ENCODE measurements at regions not wholly inside any gene's neighbourhood (a gene's known extent, or its start where the extent isn't known, plus 50 kb on each side); places are given as distances from the start of the nearest gene placed in this dataset.

DNA sequence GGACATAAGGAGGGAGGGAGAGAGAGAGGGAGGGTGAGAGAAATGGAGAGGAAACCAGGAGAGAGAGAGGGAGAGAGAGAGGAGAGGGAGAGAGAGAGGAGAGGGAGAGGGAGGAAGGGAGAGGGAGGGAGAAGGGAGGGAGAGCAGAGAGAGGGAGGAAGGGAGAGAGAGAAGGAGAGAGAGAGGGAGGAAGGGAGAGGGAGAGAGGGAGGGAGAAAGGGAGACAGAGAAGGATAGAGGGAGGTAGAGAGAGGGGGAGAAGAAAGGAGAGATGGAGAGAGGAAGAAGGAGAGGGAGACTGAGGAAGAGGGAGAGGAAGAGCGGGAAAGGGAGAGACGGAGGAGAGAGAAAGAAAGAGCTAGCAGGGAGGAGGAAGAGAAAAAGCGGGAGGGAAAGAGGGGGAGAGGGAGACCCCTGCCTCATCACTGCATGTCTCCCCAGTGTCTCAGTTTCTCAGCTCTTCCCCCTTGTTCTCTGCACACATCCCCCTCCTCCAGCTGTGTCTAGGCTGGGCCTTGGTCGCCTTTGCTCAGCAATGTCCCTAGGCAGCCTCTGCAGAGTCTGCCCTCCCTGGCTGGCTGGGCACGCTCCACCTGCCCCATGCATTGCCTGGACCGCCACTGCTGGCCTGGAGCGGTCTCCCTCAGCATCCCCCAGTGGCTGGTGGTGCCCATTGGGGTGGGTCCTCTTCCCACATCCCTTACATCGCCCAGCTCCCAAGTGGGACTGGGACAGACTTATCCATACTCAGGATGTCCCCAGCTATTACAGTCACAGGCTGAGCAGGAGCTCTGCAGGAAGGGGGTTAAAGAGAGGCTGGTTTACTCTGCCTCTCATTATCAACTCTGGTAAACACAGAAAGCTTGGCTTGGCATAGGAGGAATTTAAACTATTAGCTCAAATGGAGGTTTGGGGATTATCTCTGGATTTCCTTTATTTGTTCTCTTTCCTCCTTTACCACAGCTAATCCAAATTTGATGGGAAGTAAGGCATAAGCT is 85.7 kb upstream of the APCDD1 start:
- DNase-seq: no peak

DNA sequence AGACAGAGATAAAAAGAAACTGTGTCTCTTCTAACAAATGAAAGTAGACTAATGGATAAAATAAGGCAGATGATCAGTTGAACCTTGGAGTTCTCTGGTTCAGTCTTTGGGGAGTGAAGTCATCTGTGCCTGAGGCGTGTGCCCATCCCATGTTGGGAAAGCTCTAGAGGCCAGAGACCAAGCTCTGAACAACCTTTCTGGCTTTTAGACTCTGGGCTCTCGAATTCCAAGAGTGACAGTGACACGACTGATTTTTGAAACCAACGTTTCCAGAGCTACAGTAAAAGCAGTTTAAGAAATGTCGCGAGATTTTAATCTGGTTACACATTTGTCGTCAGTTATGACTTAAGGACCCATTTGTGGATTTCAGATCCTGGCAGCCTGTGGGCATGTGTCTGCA is 83.7 kb upstream of the APCDD1 start:
- no peak for DNase-seq

DNA sequence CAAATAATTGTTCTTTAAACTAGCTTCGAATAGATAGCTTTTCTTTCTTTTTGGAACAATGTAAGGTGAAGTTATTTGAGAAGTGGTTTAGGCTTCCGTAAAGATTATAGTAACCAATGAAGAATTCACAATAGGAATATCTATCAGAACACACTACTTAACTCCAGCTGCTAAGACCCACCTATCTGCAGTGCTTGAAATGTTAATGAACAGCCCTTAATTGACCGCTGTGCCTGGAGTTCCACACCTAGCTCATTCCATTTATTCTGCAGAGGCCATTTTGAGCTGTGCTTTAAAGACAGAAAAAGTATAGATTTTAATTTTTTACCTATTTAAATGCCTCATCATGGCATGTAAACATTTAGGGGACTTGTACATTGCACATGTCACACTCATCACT is 83.3 kb upstream of the APCDD1 start:
- DNase-seq: no peak

GRCh38 chr18:10374195-10374594 is 80.2 kb upstream of the APCDD1 start:
- DNase-seq: no peak

DNA sequence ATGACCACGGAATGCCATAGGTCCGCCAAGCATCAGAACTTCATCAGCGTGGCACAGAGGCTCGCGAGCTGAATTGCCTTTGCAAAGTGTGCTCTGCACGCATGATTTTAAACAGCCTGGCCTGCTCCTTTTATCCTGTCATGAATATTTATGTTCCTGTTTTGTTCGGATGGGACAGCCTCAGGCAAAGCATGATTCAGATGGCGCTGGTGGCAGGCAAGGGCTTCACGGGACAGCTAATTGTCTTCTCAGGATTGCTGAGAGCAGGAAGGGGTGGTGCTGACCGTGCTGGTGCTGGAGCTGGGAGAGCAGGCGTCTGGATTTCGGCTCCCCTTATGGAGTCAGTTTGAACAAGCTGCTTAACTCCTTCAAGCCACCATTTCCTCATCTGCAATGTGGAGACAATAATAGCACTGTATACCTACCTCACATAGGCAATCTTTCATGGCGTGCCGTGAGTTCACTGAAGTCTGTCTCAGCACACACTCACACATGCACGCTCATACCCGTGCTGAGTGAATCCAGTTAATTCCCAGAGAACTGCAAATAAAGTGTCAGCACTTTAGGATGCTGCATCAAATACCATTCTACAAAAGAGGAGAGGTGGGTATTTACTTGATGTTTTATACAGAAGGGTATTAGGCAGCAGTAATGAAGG is 79.7 kb upstream of the APCDD1 start:
- no peak for DNase-seq

DNA sequence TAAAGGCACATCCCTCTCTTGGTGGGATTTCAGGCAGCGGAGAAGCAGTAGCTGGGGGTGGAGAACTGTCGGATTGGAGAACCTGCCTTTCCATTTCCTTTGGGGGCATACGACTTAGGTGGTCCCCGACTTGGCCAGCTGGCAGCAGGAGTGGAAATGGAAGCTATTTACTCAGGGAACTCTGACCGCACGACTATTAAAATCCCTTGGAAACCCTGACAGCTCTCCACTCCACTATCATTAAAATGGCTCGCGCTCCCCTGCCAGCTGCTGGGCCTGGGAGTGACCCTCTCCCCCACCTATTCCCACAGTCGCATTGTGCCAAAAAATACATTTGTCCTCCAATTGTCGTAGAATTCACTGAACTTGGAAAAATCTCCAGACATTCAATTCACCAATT is 77.7 kb upstream of the APCDD1 start:
- DNase-seq: peak; percentile 92

GRCh38 chr18:10377956-10378355 is 76.5 kb upstream of the APCDD1 start:
- no peak for DNase-seq

- DNase-seq: no peak
Observed at GRCh38 chr18:10378688-10379420, 75.6 kb upstream of the APCDD1 start.

GRCh38 chr18:10379522-10379921 is 74.9 kb upstream of the APCDD1 start:
- DNase-seq: no peak

GRCh38 chr18:10381516-10381915 is 72.9 kb upstream of the APCDD1 start:
- no peak for DNase-seq

DNA sequence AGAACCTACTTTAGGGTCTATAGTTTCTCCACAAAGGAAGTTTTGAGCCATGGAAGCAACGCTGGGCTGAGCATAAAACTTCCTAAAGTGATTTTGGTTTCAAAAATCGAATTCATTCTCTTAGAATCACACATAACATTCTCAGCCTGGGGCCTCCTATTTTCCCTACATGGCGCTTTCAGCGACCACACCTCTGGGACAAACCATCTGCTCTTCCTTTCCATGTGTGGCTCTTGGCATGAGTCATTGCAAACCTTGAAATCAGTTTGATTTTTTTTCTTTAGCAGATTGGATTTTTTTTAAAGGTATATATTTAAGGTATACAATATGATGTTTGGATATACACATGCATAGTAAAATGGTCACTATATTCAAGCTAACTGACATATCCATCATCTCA is 72.5 kb upstream of the APCDD1 start:
- DNase-seq: no peak

GRCh38 chr18:10386049-10386448 is 68.4 kb upstream of the APCDD1 start:
- no peak for DNase-seq

DNA sequence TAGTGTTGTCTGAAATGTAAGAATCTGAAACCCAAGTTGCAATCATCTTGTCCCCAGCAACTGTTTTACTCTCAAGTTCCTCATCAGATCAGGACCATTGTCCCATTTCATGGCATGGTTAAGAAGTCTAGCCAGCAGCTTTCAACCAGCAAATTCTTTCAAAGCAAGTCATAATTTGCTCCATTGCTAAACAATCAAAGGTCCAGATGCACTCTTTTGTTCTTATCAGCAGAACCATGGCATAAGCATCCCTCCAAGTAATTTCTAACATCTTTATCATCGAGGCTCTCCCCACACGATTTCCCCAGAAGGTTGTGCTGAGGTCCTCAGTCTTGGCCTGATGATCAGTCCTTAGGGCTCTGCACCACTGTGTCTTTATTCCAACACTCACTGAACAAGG is 67.5 kb upstream of the APCDD1 start:
- DNase-seq: no peak

GRCh38 chr18:10387399-10387798 is 67.0 kb upstream of the APCDD1 start:
- DNase-seq: no peak

GRCh38 chr18:10388373-10388772 is 66.1 kb upstream of the APCDD1 start:
- no peak for DNase-seq

DNA sequence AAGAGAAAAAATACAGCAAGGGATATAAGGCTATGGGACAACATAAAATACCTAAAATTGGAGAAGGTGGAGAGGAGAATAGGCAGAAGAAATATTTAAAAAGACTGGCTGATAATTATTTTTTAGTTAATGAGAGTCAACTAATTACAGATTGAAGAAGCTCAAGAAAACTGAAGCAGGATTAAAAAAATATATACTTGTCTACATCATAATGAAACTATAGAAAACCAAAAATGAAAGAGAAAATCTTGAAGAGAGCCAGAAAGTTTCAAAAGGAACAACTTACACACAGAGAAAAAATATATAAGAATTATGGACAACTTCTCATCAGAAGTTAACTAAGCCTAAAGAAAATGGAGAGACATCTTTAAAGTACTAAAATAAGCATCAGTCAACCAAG is 62.9 kb upstream of the APCDD1 start:
- DNase-seq: no peak

- no peak for DNase-seq
Observed at GRCh38 chr18:10397004-10397403, 57.4 kb upstream of the APCDD1 start.

- no peak for DNase-seq
Observed at GRCh38 chr18:10398571-10398970, 55.9 kb upstream of the APCDD1 start.

- no peak for DNase-seq
Observed at GRCh38 chr18:10399465-10399864, 55.0 kb upstream of the APCDD1 start.

DNA sequence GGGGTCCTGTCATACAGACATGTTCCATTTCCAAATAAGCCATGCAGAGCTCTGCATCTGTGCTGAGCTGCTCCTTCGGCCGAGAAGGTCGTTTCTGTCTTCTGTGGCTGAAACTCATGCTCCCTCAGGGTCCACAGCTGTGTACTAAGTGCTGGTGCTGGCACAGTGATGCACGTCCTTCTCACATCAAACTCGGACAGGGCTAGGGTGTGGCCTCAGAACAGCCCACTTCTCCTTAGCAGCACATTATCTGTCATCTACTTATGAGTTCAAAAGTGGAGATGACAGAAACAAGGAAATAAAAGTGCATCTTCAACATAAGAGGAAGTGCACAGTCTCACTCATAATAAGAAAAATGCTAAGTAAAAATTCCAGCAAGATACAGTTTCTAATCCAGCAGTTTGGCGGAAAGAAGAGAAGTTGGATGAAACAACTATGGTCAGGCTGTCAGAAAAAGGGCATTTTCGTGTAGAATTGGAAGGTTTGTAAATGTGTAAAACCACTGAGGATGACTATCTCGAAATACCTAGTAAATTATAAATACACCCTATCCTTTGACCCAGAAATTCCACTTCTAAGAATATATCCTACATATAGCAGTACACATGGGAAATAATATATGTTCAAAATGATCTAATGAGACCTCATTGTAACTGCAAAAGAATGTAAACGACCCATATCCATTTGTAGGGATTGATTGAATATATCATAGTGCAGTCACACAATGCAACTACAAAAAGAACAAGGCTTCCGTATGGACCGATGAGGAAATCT is 53.7 kb upstream of the APCDD1 start:
- no peak for DNase-seq

DNA sequence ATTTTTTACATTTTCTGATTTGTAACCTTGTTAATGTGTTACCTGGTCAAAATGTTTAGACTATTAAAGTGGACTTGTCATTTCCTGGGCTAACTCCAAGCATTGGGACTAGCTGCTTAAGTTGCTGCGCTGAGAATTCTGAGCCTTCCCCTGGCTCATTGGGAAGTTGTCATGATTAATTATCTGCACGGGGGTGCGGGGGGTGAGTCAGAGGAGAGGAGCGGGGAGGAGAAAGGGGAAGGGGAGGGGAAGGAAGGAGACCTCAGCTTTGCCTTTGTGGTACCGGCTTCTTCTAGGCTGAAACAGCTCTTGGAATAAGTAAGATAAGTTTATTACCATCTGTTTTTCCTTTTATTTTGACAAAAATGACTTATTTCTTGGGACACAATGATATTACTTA is 52.9 kb upstream of the APCDD1 start:
- DNase-seq: no peak

GRCh38 chr18:10401930-10402329 is 52.5 kb upstream of the APCDD1 start:
- no peak for DNase-seq

Measured in right hindlimb (tissue), 1 donor.